ENCODE measurements at regions not wholly inside any gene's neighbourhood (a gene's known extent, or its start where the extent isn't known, plus 50 kb on each side); places are given as distances from the start of the nearest gene placed in this dataset.

- no peaks in the 10 kb centered on the region for H3K27me3 ChIP-seq (ENCODE audit: insufficient read depth, poor library complexity, severe bottlenecking)
- DNase-seq (ENCODE audit: low read depth in 1 of 2, low spot score in 1 of 2) = no peak
Measured at GRCh38 chr2:15756882-15757819, 165.5 kb downstream of the DDX1 start.

GRCh38 chr2:15757820-15758586 is 166.3 kb downstream of the DDX1 start:
- H3K27ac ChIP-seq (replicated peaks) = no peak overlapping the region
- no peak overlapping the region for H3K4me3 ChIP-seq (replicated peaks; ENCODE audit: insufficient read depth, low read length)
- no peak for DNase-seq (ENCODE audit: low read depth in 1 of 2, low spot score in 1 of 2)
- TF ChIP-seq REST (IDR thresholded peaks at IDR 0.05; ENCODE audit: insufficient replicate concordance, low read depth) (no peak), CTCF (IDR thresholded peaks at IDR 0.05; ENCODE audit: insufficient read depth, low read length) (no peak), POLR2AphosphoS5 (IDR thresholded peaks at IDR 0.05; ENCODE audit: low read depth) (no peak), GABPA (IDR thresholded peaks at IDR 0.05; ENCODE audit: low read depth) (no peak), SPI1 (IDR thresholded peaks at IDR 0.05; ENCODE audit: borderline replicate concordance, low read depth) (no peak)
- H3K27me3 ChIP-seq (ENCODE audit: insufficient read depth, poor library complexity, severe bottlenecking) = no peaks in the 10 kb centered on the region

More at GRCh38 chr2:15756882-15757819, 165.5 kb downstream of the DDX1 start:
- H3K4me3 ChIP-seq (replicated peaks; ENCODE audit: insufficient read depth, low read length) = no peak overlapping the region
- no peak for TF ChIP-seq GABPA (IDR thresholded peaks at IDR 0.05; ENCODE audit: low read depth)
- TF ChIP-seq CTCF (IDR thresholded peaks at IDR 0.05; ENCODE audit: insufficient read depth, low read length) = no peak
- TF ChIP-seq REST (IDR thresholded peaks at IDR 0.05; ENCODE audit: insufficient replicate concordance, low read depth) = no peak
- TF ChIP-seq SPI1 (IDR thresholded peaks at IDR 0.05; ENCODE audit: borderline replicate concordance, low read depth) = no peak
- no peak for TF ChIP-seq POLR2AphosphoS5 (IDR thresholded peaks at IDR 0.05; ENCODE audit: low read depth)
- no peak overlapping the region for H3K27ac ChIP-seq (replicated peaks)

GRCh38 chr2:15758848-15759247 is 167.2 kb downstream of the DDX1 start:
- TF ChIP-seq POLR2AphosphoS5 (IDR thresholded peaks at IDR 0.05; ENCODE audit: low read depth) = no peak
- no peak for TF ChIP-seq CTCF (IDR thresholded peaks at IDR 0.05; ENCODE audit: insufficient read depth, low read length)
- no peak for TF ChIP-seq REST (IDR thresholded peaks at IDR 0.05; ENCODE audit: insufficient replicate concordance, low read depth)
- TF ChIP-seq GABPA (IDR thresholded peaks at IDR 0.05; ENCODE audit: low read depth) = no peak
- TF ChIP-seq SPI1 (IDR thresholded peaks at IDR 0.05; ENCODE audit: borderline replicate concordance, low read depth) = no peak
- no peak overlapping the region for H3K4me3 ChIP-seq (replicated peaks; ENCODE audit: insufficient read depth, low read length)
- H3K27ac ChIP-seq (replicated peaks) = no peak overlapping the region
- no peak for DNase-seq (ENCODE audit: low read depth in 1 of 2, low spot score in 1 of 2)
- H3K27me3 ChIP-seq (ENCODE audit: insufficient read depth, poor library complexity, severe bottlenecking) = no peaks in the 10 kb centered on the region

Data from HL-60 (cell line).